PFSK-1 (cell line): ENCODE measurements at regions not wholly inside any gene's neighbourhood (a gene's known extent, or its start where the extent isn't known, plus 50 kb on each side); places are given as distances from the start of the nearest gene placed in this dataset.

Experiments
- FOXP2 ChIP-seq: optimal IDR thresholded peaks from 2 replicates; pipeline ENCODE3; 2011; ENCODE audit warnings: borderline replicate concordance, control low read depth, inconsistent platforms; ENCODE audit not compliant: insufficient read depth; ENCODE audit errors: extremely low read length, extremely low read depth
- POLR2AphosphoS5 ChIP-seq: IDR thresholded peaks from 2 replicates; pipeline ENCODE4 v1.6.1; 2012; ENCODE audit warnings: low read depth, mild to moderate bottlenecking, control low read depth, low read length, moderate library complexity
- REST ChIP-seq, 2 experiments: IDR thresholded peaks; 2 replicates each; pipeline versions ENCODE4 v1.6.1 to v1.8.0; 2011 to 2012; ENCODE audit warnings: low read depth in 2 of 2, low read length in 2 of 2, control low read depth in 1 of 2, inconsistent platforms in 1 of 2, mild to moderate bottlenecking in 1 of 2, moderate library complexity in 1 of 2; ENCODE audit not compliant: insufficient read depth in 1 of 2
- SIN3A ChIP-seq: IDR thresholded peaks from 2 replicates; pipeline ENCODE4 v1.6.1; 2012; ENCODE audit warnings: mild to moderate bottlenecking, low read length, moderate library complexity, borderline replicate concordance; ENCODE audit not compliant: insufficient read depth
- TAF1 ChIP-seq: IDR thresholded peaks from 2 replicates; pipeline ENCODE4 v1.6.1; 2012; ENCODE audit warnings: low read length, control low read depth, borderline replicate concordance; ENCODE audit not compliant: insufficient read depth

GRCh38 chr11:29119707-29120618 lies 896.9 kb downstream of the KCNA4 start:
- TF ChIP-seq POLR2AphosphoS5 (peak; percentile 77), SIN3A (peak; percentile 86; the same call in 1 of the 2 replicates), TAF1 (no peak; the same call in 1 of the 2 replicates), FOXP2 (peak; percentile 53), REST (IDR thresholded peaks at IDR 0.05; ENCODE audit: insufficient read depth in 1 of 2, low read depth in 2 of 2, low read length in 2 of 2) (peak in 1 of 2 experiments; percentile 79; a peak in 1 of 4 replicates)
